Stimulated activated CD4-positive, alpha-beta T cell treated with anti-CD3 and anti-CD28 coated beads, Interleukin-12 subunit alpha, Interleukin-12 subunit beta, amount 100 ng/mL, for 4 hours (primary cell): ENCODE measurements at regions not wholly inside any gene's neighbourhood (a gene's known extent, or its start where the extent isn't known, plus 50 kb on each side); places are given as distances from the start of the nearest gene placed in this dataset.

Experiments
- DNase-seq: peaks from one replicate; pipeline ENCODE4 v3.0.0-alpha.2; 2020

DNA sequence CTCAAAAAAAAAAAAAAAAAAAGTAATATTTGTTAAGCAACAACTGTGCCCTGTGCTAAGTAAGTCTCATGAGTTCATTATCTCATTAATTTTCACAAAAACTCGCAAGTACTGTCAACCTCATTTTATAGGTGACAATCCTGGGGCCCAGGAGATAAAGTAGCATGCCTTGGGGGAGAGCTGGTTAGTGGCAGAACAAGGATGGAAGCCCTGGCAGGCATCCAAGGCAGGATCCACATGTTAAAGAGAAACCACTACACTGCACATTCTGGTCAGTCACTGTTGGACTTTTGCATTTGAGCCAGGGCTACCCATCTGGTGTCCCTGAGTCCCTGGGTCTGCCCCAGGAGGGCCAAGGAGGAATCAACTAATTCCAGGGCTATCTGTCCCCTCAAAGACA lies 54.6 kb downstream of the ZFP36L2 start:
- DNase-seq = no peak

DNA sequence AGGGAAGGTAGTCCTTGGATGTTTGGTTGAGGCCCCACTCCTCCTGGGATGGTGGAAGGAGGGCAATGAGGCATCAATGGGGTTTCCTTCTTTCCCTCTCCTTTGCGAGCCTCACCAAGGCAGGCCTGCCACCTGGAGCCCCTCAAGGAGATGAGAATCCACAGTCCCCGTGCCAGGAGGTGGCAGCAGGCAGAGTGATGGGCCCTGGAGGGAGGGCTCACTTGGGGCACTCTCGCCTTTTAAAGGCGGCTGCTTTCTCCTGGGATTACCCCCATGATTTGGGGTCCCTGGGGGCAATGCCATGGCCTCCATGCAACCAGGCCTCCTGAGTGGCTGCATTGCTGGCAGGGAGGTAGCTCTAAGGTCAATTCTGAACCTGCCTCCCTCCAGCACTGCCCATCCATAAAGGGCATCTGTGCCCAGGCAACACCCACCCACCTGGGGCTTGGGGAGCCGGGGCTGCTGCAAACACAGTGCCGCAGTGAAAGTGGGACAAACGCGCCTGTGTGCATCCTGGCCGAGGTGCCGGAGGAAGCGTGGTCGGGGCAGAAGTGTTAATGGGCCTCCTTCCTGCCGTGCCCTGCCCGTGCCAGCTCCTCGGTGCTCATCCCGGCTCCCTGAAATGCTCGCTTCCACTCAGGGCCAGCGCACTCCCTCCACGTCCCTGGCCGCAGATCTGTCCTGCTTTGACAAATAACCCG lies 55.9 kb downstream of the ZFP36L2 start:
- DNase-seq = no peak

DNA sequence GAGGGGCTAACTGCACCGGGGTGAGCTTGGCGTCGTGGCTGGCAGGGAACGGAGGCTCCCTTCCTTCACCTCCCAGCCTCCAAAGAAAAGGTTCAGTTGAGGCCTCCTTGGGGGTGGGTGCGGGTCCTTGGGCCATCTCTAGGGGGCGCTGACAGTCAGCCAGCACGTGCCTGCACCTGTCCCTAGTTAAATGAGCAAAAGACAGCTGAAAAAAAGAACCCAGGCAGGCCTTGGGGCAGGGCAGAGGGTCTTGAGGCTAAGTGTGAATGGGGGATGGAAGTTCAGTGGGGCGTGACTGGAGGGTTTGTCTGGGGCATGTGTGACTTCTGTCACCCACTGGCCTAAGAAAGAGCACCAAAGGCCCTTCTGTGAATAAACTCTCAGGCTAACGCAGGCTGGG lies 56.4 kb downstream of the ZFP36L2 start:
- peak; percentile 57 for DNase-seq

DNA sequence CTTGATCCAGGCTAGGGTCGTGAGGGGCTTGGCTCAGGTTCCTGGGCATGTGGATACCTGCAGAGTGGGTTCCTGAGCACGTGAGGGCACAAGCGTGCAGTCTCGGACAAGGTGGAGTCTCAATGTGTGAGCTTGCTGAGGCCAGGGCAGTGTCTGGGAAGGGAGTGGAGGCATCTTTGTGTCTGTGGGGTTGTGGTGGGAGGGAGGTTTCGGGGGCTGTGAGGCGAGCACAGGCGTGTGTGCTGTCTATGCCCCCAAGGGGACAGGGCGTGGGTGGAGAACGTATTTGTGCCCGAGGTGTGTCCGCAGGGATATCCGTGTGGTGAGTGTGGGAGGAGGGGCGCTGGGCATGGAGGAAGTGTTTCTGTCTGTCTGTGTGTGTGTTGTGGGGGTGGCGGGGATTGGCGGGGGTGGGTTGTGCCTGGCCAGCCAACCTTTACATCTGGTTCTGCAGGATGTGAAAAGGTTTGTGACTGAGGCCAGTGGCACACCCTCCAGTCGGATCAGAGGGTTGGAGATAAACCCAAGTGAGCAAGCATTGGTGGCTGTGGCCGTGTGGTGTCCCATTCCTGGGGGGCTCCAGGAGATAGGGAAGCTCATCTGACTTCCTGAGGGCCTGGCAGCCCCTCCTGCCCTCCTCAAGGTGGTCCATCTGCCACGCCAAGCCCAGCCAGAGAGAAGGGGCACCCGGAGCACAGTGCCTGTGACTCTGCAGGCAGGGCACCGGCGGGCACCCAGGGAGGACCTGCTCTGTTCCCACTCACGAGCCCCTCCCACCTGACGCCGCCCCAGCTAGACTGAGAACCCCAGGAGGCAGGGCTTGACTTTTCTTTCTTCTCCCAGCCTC lies 57.1 kb downstream of the ZFP36L2 start:
- DNase-seq = no peak

DNA sequence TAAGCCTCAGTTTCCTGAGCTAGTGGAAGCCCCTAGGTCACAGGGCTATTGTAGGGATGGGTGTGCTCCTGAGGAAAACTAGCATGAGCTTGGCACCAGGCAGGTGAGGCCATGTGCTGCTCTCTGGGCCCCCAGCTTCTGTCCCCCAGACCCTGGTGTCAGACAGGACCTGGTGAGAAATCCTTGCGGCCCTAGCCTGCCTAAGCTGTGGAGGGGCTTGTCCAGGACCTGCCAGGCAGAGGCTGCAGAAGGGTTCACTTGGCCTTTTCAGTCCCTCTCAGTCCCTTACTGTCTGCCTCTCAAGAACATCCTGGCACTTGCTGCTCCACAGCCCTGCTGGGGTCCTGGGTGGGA lies 58.4 kb downstream of the ZFP36L2 start:
- no peak for DNase-seq

DNA sequence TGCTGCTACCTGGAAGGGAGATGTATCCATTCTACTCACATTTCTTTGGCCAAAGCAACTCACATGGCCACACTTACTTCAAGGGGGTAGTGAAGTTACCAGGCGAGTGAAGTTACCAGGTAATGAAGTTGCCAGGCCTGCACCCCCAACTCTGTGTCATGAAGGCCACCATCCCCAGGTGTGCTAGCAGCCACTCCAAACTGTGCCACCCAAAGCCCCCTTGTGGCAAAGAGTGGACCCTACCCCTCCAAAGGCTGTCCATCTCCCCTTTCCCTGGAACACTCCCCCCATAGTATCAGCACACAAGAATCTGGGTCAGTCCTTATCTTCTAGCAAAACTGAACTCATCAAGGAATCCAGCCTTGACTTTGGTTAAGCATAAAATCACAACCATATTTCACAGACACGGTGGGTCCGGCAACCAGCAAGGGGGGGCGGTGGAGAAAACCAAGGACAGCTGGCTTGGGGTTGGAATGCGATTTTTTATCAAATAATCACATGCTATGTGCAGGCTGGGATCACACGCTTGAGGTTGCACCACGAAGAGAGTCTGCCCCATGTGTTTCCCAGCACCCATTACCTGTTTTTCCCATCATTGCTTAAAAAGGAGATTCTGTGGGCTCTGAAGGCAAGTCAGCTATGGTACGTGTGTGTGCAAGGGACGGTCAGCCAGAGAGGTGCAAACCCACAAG lies 60.9 kb downstream of the ZFP36L2 start:
- no peak for DNase-seq

DNA sequence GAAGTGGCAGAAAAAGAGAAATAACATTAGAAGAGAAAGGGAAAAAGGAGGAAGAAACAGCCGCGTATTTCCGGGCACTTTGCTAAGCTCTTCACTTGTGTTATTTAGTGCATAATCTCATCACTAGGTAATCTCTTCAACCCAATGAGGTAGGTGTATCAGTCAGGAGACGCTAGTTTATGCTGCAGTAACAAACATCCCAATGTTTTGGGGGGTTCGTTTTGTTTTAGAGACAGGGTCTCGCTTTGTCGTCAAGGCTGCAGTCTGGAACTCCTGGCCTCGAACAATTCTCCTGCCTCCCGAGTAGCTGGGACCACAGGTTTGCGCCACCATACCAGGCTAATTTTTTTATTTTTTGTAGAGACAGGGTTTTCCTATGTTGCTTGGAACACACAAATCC lies 61.7 kb downstream of the ZFP36L2 start:
- DNase-seq = no peak

DNA sequence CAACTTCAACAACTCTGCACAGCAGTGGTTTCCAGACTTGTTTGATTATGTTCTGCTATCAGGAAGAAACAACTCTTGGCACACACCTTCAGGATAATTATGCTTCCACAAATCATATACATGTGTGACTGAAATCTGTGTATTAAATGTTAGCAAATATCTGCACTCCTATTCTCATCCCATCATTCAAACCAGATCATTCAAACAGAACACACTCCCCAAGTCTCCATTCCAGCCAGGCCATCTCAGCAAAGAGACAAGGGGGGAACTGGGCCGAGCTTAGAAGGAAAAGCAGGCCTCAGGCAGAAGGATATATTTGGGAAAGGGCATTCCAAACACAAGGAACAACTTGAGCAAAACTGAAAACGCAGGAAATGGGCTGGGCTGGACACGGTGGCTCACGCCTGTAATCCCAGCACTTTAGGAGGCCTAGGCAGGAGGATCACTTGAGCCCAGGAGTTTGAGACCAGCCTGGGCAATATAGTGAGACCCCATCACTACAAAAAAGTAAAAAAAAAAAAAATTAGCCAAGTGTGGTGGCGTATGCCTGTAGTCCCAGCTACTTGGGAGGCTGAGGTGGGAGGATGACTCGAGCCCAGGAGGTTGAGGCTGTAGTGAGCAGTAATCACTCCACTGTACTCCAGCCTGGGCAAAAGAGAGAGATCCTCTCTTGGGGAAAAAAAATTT lies 62.7 kb downstream of the ZFP36L2 start:
- DNase-seq = no peak

DNA sequence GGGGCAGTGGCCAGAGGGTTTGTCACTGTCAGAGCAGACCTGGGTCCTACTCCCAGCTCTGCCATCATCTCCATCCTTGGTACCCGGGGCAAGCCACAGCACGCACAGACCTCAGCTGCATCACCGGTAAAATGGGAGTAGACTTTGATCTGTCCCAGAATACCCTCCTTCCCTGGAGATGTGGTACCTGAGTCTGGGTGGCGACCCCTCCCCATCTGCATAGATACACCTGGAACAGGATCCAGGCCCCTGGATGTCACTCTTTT lies 64.0 kb downstream of the ZFP36L2 start:
- no peak for DNase-seq

DNA sequence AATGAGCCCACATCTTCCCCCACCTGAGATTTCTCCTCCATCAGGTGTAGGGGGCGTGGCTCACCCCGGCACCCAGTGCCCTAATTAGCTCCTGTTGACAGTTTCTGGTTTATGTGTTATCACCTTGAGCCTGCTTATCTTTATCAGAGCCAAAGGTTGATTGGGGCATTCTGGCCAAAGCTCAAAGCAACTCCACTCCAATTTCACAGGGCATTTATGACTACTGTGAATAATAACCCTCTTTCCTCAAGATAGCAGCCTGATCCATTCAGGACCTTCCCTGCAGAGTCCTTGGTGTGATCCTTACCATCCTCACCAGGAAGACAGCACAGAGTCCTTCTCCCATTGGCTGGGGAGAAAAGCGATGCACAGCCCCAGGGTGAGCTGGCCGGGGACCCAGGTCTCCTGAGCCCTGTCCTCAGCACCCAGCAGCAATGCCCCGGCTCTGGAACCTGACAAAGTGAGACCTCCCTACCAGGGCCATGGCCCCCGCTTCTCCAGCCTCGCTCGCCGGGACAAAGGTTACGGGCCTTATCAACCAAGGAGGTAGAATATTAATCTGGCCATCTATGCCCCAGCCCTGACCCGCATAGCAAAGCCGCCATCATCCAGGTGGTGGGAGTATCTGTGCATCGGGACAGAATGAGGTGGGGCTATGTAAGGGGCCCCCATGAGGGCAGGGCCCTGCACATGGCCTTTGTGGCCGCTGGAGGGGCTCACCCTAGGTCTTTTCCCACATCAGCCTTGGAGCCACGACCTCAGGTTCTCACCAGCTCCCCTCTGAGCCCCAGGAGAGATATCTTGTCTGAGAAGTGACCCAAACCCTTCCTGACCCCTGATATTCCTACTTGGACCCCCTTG lies 64.5 kb downstream of the ZFP36L2 start:
- DNase-seq = no peak

DNA sequence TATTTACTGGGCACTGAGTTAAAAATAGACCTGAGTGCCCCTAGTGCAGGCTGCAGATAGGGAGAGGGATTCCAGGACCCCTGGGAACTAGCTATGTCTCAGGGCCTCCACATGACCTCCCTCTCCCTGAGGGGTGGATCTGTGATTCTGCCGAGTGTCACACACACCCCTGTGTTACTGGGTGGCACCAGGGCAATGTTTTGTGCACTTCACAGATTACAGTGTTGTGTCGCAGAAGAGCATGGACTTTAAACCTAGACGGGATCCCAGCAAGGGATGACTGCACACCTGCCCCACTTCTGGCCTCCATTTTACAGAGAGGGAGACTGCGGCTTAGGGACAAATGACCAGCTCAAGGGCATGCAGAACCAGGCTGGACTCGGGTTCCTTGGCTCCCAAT lies 65.6 kb downstream of the ZFP36L2 start:
- DNase-seq = no peak

DNA sequence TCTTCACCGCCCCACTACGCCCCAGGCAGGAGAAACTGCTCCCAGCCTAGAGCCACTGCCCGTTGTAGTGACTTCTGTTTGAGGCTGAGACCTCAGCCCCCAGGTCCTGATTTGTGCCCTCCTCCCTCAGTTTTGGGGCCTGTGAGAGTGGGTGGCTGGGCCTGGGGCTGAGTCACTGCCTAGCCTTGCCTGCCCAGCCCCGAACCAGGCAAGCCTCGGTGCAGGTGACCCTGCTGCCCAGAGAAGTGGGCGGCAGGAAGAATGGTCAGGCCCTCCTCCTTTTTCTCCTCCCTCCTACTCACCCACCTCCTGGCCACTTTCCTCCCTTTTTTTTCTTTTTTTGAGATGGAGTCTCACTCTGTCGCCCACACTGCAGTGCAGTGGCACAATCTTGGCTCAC lies 66.6 kb downstream of the ZFP36L2 start:
- DNase-seq = no peak

DNA sequence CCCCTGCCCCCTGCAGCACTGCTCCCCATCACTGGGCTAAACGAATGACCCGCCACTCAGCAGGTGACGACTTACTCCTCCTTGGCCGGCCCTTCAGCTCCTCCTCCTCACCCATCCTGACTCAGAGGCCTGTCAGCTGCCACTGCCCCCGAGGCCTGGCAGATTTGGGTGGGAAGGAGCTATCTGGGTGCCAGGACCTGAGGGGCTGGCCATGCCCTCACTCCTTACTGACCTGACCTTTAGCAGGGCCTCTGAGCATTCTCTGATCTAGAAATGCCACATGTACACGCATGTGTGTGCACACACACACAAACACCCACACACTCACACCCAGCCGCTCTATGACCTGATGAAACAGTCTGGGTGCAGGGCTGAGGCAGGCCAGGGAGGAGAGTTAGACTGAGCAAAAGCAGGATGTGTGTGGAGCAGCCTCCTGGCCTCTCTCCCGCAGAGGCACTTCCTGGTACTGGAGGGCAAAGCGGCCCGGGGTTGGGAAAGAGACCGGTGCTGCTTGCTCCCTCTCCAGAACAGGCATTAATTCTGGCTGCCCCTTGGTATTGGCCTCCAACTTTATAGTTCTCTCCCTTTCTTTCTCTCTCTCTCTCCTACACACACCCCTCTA lies 68.0 kb downstream of the ZFP36L2 start:
- no peak for DNase-seq

DNA sequence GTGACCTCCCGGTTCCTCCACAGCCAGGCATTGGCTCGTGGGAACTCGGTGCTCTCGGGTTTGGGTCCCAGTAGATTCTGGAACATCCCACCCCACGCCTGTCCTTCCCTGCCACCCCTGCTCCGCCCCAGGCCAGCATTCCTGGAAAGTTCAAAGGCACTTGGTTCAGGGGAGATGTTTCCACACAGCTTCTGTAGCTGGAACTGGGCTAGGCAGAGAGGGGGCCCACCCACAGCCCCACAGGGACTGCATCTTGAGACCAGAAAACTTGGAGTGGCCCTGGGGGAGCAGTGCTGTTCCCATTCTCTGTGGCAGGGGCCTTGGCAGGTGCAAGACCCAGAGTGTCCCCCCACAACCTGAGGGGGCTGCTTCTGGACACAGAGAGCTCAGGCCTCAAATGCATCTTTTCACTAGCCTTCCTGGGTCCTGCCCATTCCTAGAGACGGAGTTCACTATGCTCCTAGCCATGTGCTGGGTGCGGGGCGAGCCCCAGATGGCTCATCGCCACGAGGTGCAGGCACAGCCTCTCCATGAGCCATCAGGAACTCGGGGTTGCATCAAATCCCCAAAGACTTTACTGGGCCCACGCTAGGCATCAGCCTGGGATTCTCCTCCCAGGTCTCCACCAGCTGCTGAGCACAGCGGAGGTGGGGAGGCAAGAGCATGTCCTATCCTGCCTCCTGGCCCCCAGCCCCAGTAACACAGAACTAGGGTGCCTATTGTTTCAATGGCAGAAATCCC lies 68.7 kb downstream of the ZFP36L2 start:
- no peak for DNase-seq

DNA sequence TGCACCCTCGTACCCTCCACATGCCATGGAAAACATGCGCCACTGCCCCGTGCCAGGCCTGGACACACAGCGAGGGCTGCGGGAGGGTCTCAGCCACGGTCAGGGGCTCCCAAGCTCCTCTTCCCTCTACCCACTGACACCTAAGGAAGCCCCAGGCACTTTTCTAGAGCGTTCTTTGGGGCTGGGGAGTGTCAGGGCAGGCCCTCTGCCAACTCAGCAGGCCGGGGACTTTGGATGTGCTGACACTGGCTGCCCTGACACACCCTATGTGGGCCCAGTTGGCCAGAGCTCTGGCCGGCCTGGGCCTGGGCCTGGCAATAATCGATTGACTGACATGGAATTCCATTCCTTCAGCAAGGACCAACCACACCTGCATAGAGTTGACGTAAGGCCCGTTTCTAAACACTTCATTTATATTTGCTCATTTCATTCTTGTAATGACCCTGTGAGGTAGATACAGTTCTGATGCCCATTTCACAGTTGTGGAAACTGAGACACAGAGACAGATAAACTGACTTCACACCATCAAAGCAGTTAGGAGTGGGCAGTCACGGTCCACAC lies 70.5 kb downstream of the ZFP36L2 start:
- no peak for DNase-seq

DNA sequence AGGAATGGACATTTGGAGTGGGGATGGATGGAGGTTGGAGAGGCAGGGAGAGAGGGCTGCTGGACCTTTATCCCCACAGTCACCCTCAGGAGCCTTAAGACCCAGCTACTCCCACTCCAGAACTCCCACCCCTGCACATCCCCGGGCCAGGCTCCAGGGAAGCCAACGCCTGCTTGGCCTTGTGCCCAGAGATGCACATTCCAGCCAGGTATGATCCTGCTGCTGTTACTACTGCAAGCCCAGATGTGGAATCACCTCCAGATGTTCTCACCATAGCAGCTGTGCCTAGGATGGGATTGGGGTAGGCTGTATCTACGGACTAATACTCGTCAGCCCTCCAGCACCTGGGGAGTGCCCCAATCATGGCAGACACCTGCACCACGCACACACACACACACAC lies 71.7 kb downstream of the ZFP36L2 start:
- DNase-seq = no peak

DNA sequence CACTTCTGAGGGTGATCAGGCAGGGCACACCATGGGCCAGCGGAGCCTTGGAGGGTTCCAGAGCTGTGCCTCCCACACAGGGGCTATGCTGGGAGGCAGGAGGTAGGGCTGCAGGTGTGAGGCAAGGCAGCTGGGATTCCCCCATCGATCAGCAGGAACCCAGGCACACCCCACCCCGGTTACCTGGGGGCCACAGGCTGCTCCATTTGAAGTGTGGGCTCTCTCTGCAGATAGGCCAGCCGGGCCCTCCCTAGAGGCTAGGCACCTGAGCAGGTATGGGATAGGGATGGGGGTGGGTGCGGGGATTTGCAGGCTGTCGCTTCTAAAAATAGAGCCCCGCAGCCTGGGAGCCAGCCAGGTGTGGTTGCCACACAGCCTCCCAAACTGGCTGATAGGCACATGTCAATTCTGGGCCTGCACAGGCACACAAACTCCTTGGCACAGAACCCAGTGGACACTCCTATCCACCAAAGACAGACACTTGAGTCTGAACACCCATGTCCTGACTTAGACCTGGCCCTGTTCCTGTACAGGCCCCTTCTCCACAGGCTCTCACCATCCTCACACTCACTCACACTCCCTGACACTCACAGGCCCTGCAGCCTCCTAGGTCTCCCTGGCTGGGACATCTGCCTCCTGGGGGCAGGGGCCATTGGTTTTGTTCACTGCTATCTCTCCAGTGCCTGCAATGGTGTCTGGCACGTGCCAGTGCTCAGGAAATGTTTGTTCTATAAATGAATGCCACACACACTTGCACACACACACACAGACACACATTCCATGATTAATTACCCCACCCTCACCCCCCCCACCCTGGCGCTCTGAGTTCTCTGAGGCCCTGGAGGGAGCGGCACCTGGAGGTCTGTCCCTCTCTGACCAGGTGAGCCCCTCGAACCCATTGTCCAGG lies 73.4 kb downstream of the ZFP36L2 start:
- DNase-seq = no peak

DNA sequence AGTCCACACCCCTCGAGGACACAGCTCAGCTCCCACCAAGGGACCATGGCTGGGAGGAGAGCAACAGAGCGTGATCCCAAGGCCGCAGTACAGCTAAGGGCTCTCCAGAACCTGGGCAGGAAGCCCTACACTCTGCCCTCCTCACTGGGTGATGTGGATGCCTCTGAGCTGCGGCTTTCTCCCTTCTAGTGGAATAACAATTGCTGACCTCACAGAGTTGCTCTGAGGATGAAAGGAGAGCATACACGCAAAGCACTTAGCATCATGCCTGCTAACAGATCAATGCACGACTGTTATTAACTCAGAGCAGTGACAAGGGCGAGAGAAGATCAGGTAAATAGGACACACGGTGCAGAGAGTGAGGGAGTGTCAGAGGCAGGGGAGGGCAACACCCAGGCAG lies 74.2 kb downstream of the ZFP36L2 start:
- DNase-seq = no peak

DNA sequence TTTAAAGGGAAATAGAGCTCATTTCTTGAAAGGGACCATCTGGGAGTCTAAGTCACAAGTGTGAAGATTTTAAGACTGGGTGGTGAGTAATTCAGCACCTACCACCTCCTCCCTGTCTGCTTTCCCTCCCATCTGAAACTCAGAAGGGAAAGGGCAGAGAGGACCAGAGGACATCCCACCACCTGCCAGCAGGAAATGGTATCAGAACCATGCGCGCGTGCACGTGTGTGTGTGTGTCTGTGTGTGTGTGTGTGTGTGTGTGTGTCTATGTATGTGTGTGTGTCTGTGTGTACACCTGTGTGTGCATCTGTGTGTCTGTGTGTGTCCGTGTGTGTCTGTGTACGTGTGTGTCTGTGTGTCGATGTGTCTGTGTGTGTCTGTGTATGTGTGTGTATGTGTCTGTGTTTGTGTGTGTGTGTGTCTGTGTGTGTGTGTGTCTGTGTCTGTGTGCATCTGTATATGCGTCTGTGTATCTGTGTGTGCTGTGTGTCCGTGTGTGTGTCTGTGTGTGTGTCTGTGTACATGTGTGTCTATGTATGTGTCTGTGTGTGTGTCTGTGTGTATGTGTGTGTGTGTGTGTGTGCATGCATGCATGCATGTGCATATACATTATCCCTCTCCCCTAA lies 76.8 kb downstream of the ZFP36L2 start:
- DNase-seq = peak; percentile 55

DNA sequence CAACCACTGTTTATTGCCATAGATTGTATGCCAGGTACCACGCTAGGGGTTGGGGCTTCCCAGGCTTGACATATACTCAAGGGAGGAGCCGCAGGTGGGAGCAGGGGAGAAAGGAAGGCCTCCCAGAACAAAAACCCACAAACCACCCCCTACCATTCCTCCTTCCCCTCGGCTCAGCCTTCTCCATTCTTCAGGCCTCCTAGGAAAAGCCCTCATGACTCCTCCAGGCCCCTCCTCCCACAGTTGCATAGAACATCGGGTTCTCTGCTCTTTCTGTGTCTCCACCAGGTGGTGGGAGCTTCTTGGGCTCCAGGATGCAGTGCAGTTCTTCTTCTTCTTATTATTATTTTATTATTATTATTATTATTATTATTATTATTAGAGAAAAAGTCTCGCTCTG lies 80.3 kb downstream of the ZFP36L2 start:
- DNase-seq = no peak
